Caco-2 (cell line): ENCODE measurements at regions not wholly inside any gene's neighbourhood (a gene's known extent, or its start where the extent isn't known, plus 50 kb on each side); places are given as distances from the start of the nearest gene placed in this dataset.

ENCODE experiments used
- BruUV-seq: library from RNA; stranded (reverse); fragments of 400-500 nt; replicated peaks from 2 replicates; lab custom pipeline; 2021; lab: Mats Ljungman, UMichigan
- CTCF ChIA-PET: fragments of 300-600 bp; sonication (Branson Sonifier 250); formaldehyde crosslinking; loops from one replicate; lab custom pipeline; 2022; ENCODE audit warnings: antibody characterized with exemption; lab: Charles Lee
- POLR2A ChIA-PET: fragments of 300-600 bp; sonication (Branson Sonifier 250); formaldehyde crosslinking; loops from one replicate; lab custom pipeline; 2022; ENCODE audit warnings: antibody characterized with exemption; lab: Charles Lee
- DNase-seq, 2 experiments: peaks; one replicate each; pipeline versions ENCODE4 v3.0.0 to v3.0.0-alpha.2; 2020 to 2022
- H3K27me3 ChIP-seq: replicated peaks from 2 replicates; pipeline ENCODE4 v1.6.0; 2011; ENCODE audit warnings: low read length; ENCODE audit not compliant: control insufficient read depth, insufficient read depth
- H3K36me3 ChIP-seq: 2 replicates; pipeline ENCODE4 v1.5.1; 2011; ENCODE audit warnings: low read length; ENCODE audit not compliant: control insufficient read depth, insufficient read depth
- H3K4me1 ChIP-seq: fragments of 250-450 bp; sonication (Bioruptor Pico); 2 replicates; pipeline ENCODE4 v1.5.1; 2020; ENCODE audit warnings: mild to moderate bottlenecking
- H3K4me3 ChIP-seq: 2 replicates; pipeline ENCODE4 v1.5.1; 2011; ENCODE audit warnings: low read depth, mild to moderate bottlenecking, control low read depth, low read length
- H3K9me3 ChIP-seq: fragments of 250-450 bp; sonication (Bioruptor Pico); 2 replicates; pipeline ENCODE4 v1.5.1; 2020; ENCODE audit warnings: mild to moderate bottlenecking, moderate library complexity
- H3K27ac Mint-ChIP-seq: one replicate; pipeline ENCODE4 v1.8.0; 2022; ENCODE audit warnings: mixed read lengths; ENCODE audit not compliant: unreplicated experiment
- H3K27me3 Mint-ChIP-seq: one replicate; pipeline ENCODE4 v1.8.0; 2022; ENCODE audit warnings: mixed read lengths; ENCODE audit not compliant: insufficient read depth, unreplicated experiment
- H3K36me3 Mint-ChIP-seq: one replicate; pipeline ENCODE4 v1.8.0; 2022; ENCODE audit warnings: mild to moderate bottlenecking, mixed read lengths; ENCODE audit not compliant: insufficient read depth, unreplicated experiment
- H3K4me1 Mint-ChIP-seq: one replicate; pipeline ENCODE4 v1.8.0; 2022; ENCODE audit warnings: low read depth, mixed read lengths; ENCODE audit not compliant: unreplicated experiment
- H3K4me3 Mint-ChIP-seq: one replicate; pipeline ENCODE4 v1.8.0; 2022; ENCODE audit warnings: mild to moderate bottlenecking, moderate library complexity, mixed read lengths; ENCODE audit not compliant: unreplicated experiment
- H3K9me3 Mint-ChIP-seq: one replicate; pipeline ENCODE4 v1.8.0; 2022; ENCODE audit warnings: mixed read lengths; ENCODE audit not compliant: unreplicated experiment
- CTCF ChIP-seq, 2 experiments: fragments of 200-600 bp in 1 of 2; IDR thresholded peaks; 1 replicate in 1 of 2; 2 replicates in 1 of 2; pipeline versions ENCODE4 v1.5.1 to v1.8.0; 2011 to 2022; ENCODE audit warnings: antibody characterized with exemption in 1 of 2, control low read depth in 1 of 2, inconsistent platforms in 1 of 2, low read depth in 1 of 2, low read length in 1 of 2, mild to moderate bottlenecking in 1 of 2, moderate library complexity in 1 of 2; ENCODE audit not compliant: insufficient read depth in 1 of 2, severe bottlenecking in 1 of 2, unreplicated experiment in 1 of 2
- intact Hi-C: fragments of 100-400 bp; cut with micrococcal nuclease; formaldehyde crosslinking; loops from one replicate; pipeline ENCODE4 v1.10.0; 2022; ENCODE audit not compliant: unreplicated experiment

- Mint-ChIP-seq H3K4me3 (no peak overlapping the region), H3K36me3 (peaks cover 7% of the 10 kb centered on the region), H3K9me3 (no peaks in the 10 kb centered on the region), H3K27me3 (no peaks in the 10 kb centered on the region), H3K27ac (no peak overlapping the region), H3K4me1 (peaks cover 22% of the 10 kb centered on the region)
- ChIA-PET POLR2A (no interaction called here), CTCF (interaction anchor here (0.6 kb wide), 1 partner anchor 40 kb away, joined by 4 read pairs; no protein-coding TSS in a partner anchor)
- Histone ChIP-seq H3K4me3 (no peak overlapping the region), H3K9me3 (no peaks in the 10 kb centered on the region), H3K27me3 (no peaks in the 10 kb centered on the region), H3K4me1 (peaks cover 47% of the 10 kb centered on the region), H3K36me3 (no peaks in the 10 kb centered on the region)
- no peak for DNase-seq
- TF ChIP-seq CTCF (IDR thresholded peaks at IDR 0.05; ENCODE audit: insufficient read depth in 1 of 2, low read depth in 1 of 2, low read length in 1 of 2, severe bottlenecking in 1 of 2, unreplicated experiment in 1 of 2), result no peak
- no TSS peak for BruUV-seq
- intact Hi-C loops, result no loop called here
Measured at GRCh38 chr16:85357924-85358505, 245.7 kb upstream of the CIBAR2 start.

- CTCF ChIA-PET, result interaction anchor here (0.6 kb wide), 1 partner anchor 41 kb away, joined by 4 read pairs; no protein-coding TSS in a partner anchor
- Histone ChIP-seq H3K36me3 (no peaks in the 10 kb centered on the region), H3K4me1 (peaks cover 39% of the 10 kb centered on the region), H3K4me3 (no peak overlapping the region), H3K9me3 (peaks cover 3% of the 10 kb centered on the region; the same call in 1 of the 2 replicates), H3K27me3 (no peaks in the 10 kb centered on the region)
- POLR2A ChIA-PET, result no interaction called here
- BruUV-seq, result no TSS peak
- Mint-ChIP-seq H3K9me3 (no peaks in the 10 kb centered on the region), H3K27me3 (no peaks in the 10 kb centered on the region), H3K36me3 (peaks cover 6% of the 10 kb centered on the region), H3K4me1 (peaks cover 22% of the 10 kb centered on the region), H3K27ac (no peak overlapping the region), H3K4me3 (no peak overlapping the region)
- no peak for DNase-seq
- intact Hi-C loops, result no loop called here
- no peak for TF ChIP-seq CTCF (IDR thresholded peaks at IDR 0.05; ENCODE audit: insufficient read depth in 1 of 2, low read depth in 1 of 2, low read length in 1 of 2, severe bottlenecking in 1 of 2, unreplicated experiment in 1 of 2)
Measured at GRCh38 chr16:85358704-85359146, 246.5 kb upstream of the CIBAR2 start.

GRCh38 chr16:85359147-85359822, 247.0 kb upstream of the CIBAR2 start:
- BruUV-seq, result no TSS peak
- H3K36me3 ChIP-seq, result no peaks in the 10 kb centered on the region
- no peak overlapping the region for H3K4me3 ChIP-seq
- ChIA-PET CTCF (no interaction called here), POLR2A (no interaction called here)
- DNase-seq, result no peak
- peaks cover 3% of the 10 kb centered on the region; the same call in 1 of the 2 replicates for H3K9me3 ChIP-seq
- no peaks in the 10 kb centered on the region for H3K27me3 Mint-ChIP-seq
- peaks cover 16% of the 10 kb centered on the region for H3K4me1 Mint-ChIP-seq
- no peak for TF ChIP-seq CTCF (IDR thresholded peaks at IDR 0.05; ENCODE audit: insufficient read depth in 1 of 2, low read depth in 1 of 2, low read length in 1 of 2, severe bottlenecking in 1 of 2, unreplicated experiment in 1 of 2)
- no peak overlapping the region for H3K27ac Mint-ChIP-seq
- no peaks in the 10 kb centered on the region for H3K9me3 Mint-ChIP-seq
- no peak overlapping the region for H3K4me3 Mint-ChIP-seq
- intact Hi-C loops, result no loop called here
- H3K4me1 ChIP-seq, result peaks cover 36% of the 10 kb centered on the region
- peaks cover under 1% of the 10 kb centered on the region for H3K36me3 Mint-ChIP-seq
- no peaks in the 10 kb centered on the region for H3K27me3 ChIP-seq
